ENCODE measurements at regions not wholly inside any gene's neighbourhood (a gene's known extent, or its start where the extent isn't known, plus 50 kb on each side); places are given as distances from the start of the nearest gene placed in this dataset.

- TF ChIP-seq CTCF (IDR thresholded peaks at IDR 0.05; ENCODE audit: low read depth, low read length, missing input control) (no peak), JUND (IDR thresholded peaks at IDR 0.05) (no peak), FOXA1 (IDR thresholded peaks at IDR 0.05) (no peak)
Measured at GRCh38 chr12:108050696-108051095, 78.4 kb upstream of the WSCD2 start.
